22Rv1 (cell line): ENCODE measurements at regions not wholly inside any gene's neighbourhood (a gene's known extent, or its start where the extent isn't known, plus 50 kb on each side); places are given as distances from the start of the nearest gene placed in this dataset.

Experiments used
- ZFX ChIP-seq: fragments of 450-650 bp; IDR thresholded peaks from 2 replicates; pipeline ENCODE4 v1.6.1; 2017; ENCODE audit warnings: antibody characterized with exemption, borderline replicate concordance
- TF ChIP-seq, protein P1 (sequence below): fragments of 450-650 bp; IDR thresholded peaks from 2 replicates; pipeline ENCODE4 v1.5.1; 2017; ENCODE audit warnings: mild to moderate bottlenecking

- TF ChIP-seq, protein P1, sequence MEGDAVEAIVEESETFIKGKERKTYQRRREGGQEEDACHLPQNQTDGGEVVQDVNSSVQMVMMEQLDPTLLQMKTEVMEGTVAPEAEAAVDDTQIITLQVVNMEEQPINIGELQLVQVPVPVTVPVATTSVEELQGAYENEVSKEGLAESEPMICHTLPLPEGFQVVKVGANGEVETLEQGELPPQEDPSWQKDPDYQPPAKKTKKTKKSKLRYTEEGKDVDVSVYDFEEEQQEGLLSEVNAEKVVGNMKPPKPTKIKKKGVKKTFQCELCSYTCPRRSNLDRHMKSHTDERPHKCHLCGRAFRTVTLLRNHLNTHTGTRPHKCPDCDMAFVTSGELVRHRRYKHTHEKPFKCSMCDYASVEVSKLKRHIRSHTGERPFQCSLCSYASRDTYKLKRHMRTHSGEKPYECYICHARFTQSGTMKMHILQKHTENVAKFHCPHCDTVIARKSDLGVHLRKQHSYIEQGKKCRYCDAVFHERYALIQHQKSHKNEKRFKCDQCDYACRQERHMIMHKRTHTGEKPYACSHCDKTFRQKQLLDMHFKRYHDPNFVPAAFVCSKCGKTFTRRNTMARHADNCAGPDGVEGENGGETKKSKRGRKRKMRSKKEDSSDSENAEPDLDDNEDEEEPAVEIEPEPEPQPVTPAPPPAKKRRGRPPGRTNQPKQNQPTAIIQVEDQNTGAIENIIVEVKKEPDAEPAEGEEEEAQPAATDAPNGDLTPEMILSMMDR = no peak
- TF ChIP-seq ZFX = no peak
Measured at GRCh38 chr11:42661942-42662341, 649.9 kb upstream of the API5 start.
